Fibroblast of lung (primary cell): ENCODE measurements at regions not wholly inside any gene's neighbourhood (a gene's known extent, or its start where the extent isn't known, plus 50 kb on each side); places are given as distances from the start of the nearest gene placed in this dataset.

ENCODE experiments used
- DNase-seq, 2 donors: peaks; one replicate each; pipeline versions ENCODE4 v3.0.0 to v3.0.0-alpha.2; 2010; ENCODE audit warnings: low read depth in 2 of 2
- H2AFZ ChIP-seq: 2 replicates; pipeline ENCODE4 v1.5.1; 2012; ENCODE audit warnings: low read length, control low read depth, inconsistent platforms
- H3K27ac ChIP-seq: 2 replicates; pipeline ENCODE4 v1.5.1; 2011; ENCODE audit warnings: low read length, control low read depth; ENCODE audit not compliant: insufficient read depth
- H3K27me3 ChIP-seq: 2 replicates; pipeline ENCODE4 v1.5.1; 2011; ENCODE audit warnings: mild to moderate bottlenecking, low read length; ENCODE audit not compliant: control insufficient read depth, insufficient read depth
- H3K36me3 ChIP-seq: 2 replicates; pipeline ENCODE4 v1.5.1; 2011; ENCODE audit warnings: low read length; ENCODE audit not compliant: control insufficient read depth, insufficient read depth
- H3K4me1 ChIP-seq: 2 replicates; pipeline ENCODE4 v1.5.1; 2011; ENCODE audit warnings: low read length; ENCODE audit not compliant: control insufficient read depth, insufficient read depth; ENCODE audit errors: extremely low read depth
- H3K4me2 ChIP-seq: 2 replicates; pipeline ENCODE4 v1.5.1; 2011; ENCODE audit warnings: low read length, control low read depth; ENCODE audit not compliant: insufficient read depth; ENCODE audit errors: extremely low read depth
- H3K4me3 ChIP-seq, 4 experiments: fragments of 200-600 bp in 1 of 4; sonication (generic) in 1 of 4; replicated peaks in 1 of 4; 2 replicates each; pipeline ENCODE4 v1.5.1; 2011 to 2016; ENCODE audit warnings: low read length in 4 of 4, low read depth in 3 of 4, mild to moderate bottlenecking in 3 of 4, control low read depth in 2 of 4, inconsistent platforms in 1 of 4, mixed read lengths in 1 of 4; ENCODE audit not compliant: insufficient read depth in 1 of 4; ENCODE audit errors: control extremely low read depth in 1 of 4
- H3K79me2 ChIP-seq: 2 replicates; pipeline ENCODE4 v1.5.1; 2012; ENCODE audit warnings: mild to moderate bottlenecking, low read length, inconsistent platforms; ENCODE audit not compliant: control insufficient read depth, insufficient read depth
- H3K9ac ChIP-seq: 2 replicates; pipeline ENCODE4 v1.5.1; 2011; ENCODE audit warnings: mild to moderate bottlenecking, low read length, control low read depth; ENCODE audit not compliant: insufficient read depth
- H3K9me3 ChIP-seq: 2 replicates; pipeline ENCODE4 v1.5.1; 2012; ENCODE audit warnings: low read depth, low read length; ENCODE audit not compliant: control insufficient read depth, insufficient read depth
- H4K20me1 ChIP-seq: 2 replicates; pipeline ENCODE4 v1.5.1; 2011; ENCODE audit warnings: low read length; ENCODE audit not compliant: control insufficient read depth, insufficient read depth; ENCODE audit errors: extremely low read depth
- CTCF ChIP-seq, 2 donors: IDR thresholded peaks in 1 of 2; conservative IDR thresholded peaks in 1 of 2; 1 replicate in 1 of 2; 2 replicates in 1 of 2; pipeline ENCODE4 v1.5.1; 2011 to 2012; ENCODE audit warnings: low read length in 2 of 2, control low read depth in 1 of 2, inconsistent platforms in 1 of 2, low read depth in 1 of 2, mild to moderate bottlenecking in 1 of 2
- EZH2 ChIP-seq: IDR thresholded peaks from 2 replicates; pipeline ENCODE4 v1.5.1; 2012; ENCODE audit warnings: low read length, control low read depth, mild to moderate bottlenecking; ENCODE audit errors: missing control alignments

- no peaks in the 10 kb centered on the region for H3K36me3 ChIP-seq
- no peak overlapping the region for H2AFZ ChIP-seq
- no peaks in the 10 kb centered on the region for H3K79me2 ChIP-seq
- no peaks in the 10 kb centered on the region for H3K9me3 ChIP-seq
- no peak overlapping the region for H3K4me3 ChIP-seq
- H4K20me1 ChIP-seq = no peaks in the 10 kb centered on the region
- H3K27ac ChIP-seq = no peak overlapping the region
- TF ChIP-seq CTCF (conservative IDR thresholded peaks at IDR 0.05 in 1 of 2, IDR thresholded peaks at IDR 0.05 in 1 of 2; ENCODE audit: low read depth in 1 of 2, low read length in 2 of 2) = no peak
- no peak for TF ChIP-seq EZH2
- no peaks in the 10 kb centered on the region for H3K4me1 ChIP-seq
- no peak overlapping the region for H3K4me2 ChIP-seq
- H3K27me3 ChIP-seq = no peaks in the 10 kb centered on the region
- no peak for DNase-seq
- H3K9ac ChIP-seq = no peak overlapping the region
These were observed 816.5 kb downstream of the BCKDHB start for GRCh38 chr6:80922916-80923455.

GRCh38 chr6:80921861-80922460 lies 815.5 kb downstream of the BCKDHB start:
- H3K4me1 ChIP-seq = no peaks in the 10 kb centered on the region
- H3K4me2 ChIP-seq = no peak overlapping the region
- H4K20me1 ChIP-seq = no peaks in the 10 kb centered on the region
- H2AFZ ChIP-seq = no peak overlapping the region
- DNase-seq = no peak
- no peak overlapping the region for H3K9ac ChIP-seq
- H3K79me2 ChIP-seq = no peaks in the 10 kb centered on the region
- H3K27me3 ChIP-seq = no peaks in the 10 kb centered on the region
- TF ChIP-seq EZH2 = no peak
- no peak for TF ChIP-seq CTCF (conservative IDR thresholded peaks at IDR 0.05 in 1 of 2, IDR thresholded peaks at IDR 0.05 in 1 of 2; ENCODE audit: low read depth in 1 of 2, low read length in 2 of 2)
- no peak overlapping the region for H3K4me3 ChIP-seq
- no peaks in the 10 kb centered on the region for H3K36me3 ChIP-seq
- H3K9me3 ChIP-seq = no peaks in the 10 kb centered on the region
- H3K27ac ChIP-seq = no peak overlapping the region

- DNase-seq = no peak
- Histone ChIP-seq H2AFZ (no peak overlapping the region), H3K27me3 (no peaks in the 10 kb centered on the region), H3K9me3 (no peaks in the 10 kb centered on the region), H3K27ac (no peak overlapping the region), H4K20me1 (no peaks in the 10 kb centered on the region), H3K4me3 (no peak overlapping the region), H3K79me2 (no peaks in the 10 kb centered on the region), H3K9ac (no peak overlapping the region), H3K4me1 (no peaks in the 10 kb centered on the region), H3K4me2 (no peak overlapping the region), H3K36me3 (no peaks in the 10 kb centered on the region)
- no peak for TF ChIP-seq CTCF (conservative IDR thresholded peaks at IDR 0.05 in 1 of 2, IDR thresholded peaks at IDR 0.05 in 1 of 2; ENCODE audit: low read depth in 1 of 2, low read length in 2 of 2)
- TF ChIP-seq EZH2 = no peak
These were observed 801.4 kb downstream of the BCKDHB start for GRCh38 chr6:80907831-80908230.
